Panc1 (cell line): ENCODE measurements at regions not wholly inside any gene's neighbourhood (a gene's known extent, or its start where the extent isn't known, plus 50 kb on each side); places are given as distances from the start of the nearest gene placed in this dataset.

Experiments used
- ATAC-seq: fragments of 200-7000 bp; cut with Tn5 transposase; 2 replicates; pipeline ENCODE4 v1.9.1; 2020; ENCODE audit warnings: mild to moderate bottlenecking, moderate library complexity
- BruUV-seq: library from RNA; stranded (reverse); fragments of 400-500 nt; replicated peaks from 2 replicates; lab custom pipeline; 2021; lab: Mats Ljungman, UMichigan
- CTCF ChIA-PET: fragments of 300-600 bp; sonication (Branson Sonifier 250); formaldehyde crosslinking; loops from one replicate; lab custom pipeline; 2022; ENCODE audit warnings: antibody characterized with exemption; lab: Charles Lee
- POLR2A ChIA-PET: fragments of 300-600 bp; sonication (Branson Sonifier 250); formaldehyde crosslinking; loops from one replicate; lab custom pipeline; 2022; ENCODE audit warnings: antibody characterized with exemption; lab: Charles Lee
- DNase-seq: peaks from one replicate; pipeline ENCODE4 v3.0.0-alpha.2; 2010; ENCODE audit warnings: low read depth, low spot score
- H3K27ac ChIP-seq: 2 replicates; pipeline ENCODE4 v1.5.1; 2011; ENCODE audit warnings: mild to moderate bottlenecking, low read length, inconsistent platforms
- H3K27me3 ChIP-seq: fragments of 200-500 bp; sonication (Bioruptor generic); 2 replicates; pipeline ENCODE4 v1.6.0; 2014; ENCODE audit warnings: low read length, inconsistent platforms; ENCODE audit not compliant: control insufficient read depth, insufficient read depth
- H3K36me3 ChIP-seq: fragments of 200-500 bp; sonication (Bioruptor generic); 2 replicates; pipeline ENCODE4 v1.5.1; 2014; ENCODE audit warnings: inconsistent platforms, mild to moderate bottlenecking, low read length, moderate library complexity; ENCODE audit not compliant: control insufficient read depth, insufficient read depth
- H3K4me1 ChIP-seq: 2 replicates; pipeline ENCODE4 v1.5.1; 2011; ENCODE audit warnings: inconsistent platforms, mild to moderate bottlenecking, low read length, moderate library complexity; ENCODE audit not compliant: control insufficient read depth, insufficient read depth
- H3K4me3 ChIP-seq, 2 experiments: 2 replicates each; pipeline ENCODE4 v1.5.1; 2011 to 2012; ENCODE audit warnings: low read depth in 2 of 2, low read length in 2 of 2, mild to moderate bottlenecking in 2 of 2, inconsistent platforms in 1 of 2, moderate library complexity in 1 of 2
- H3K9me3 ChIP-seq: fragments of 200-500 bp; sonication (Bioruptor generic); 2 replicates; pipeline ENCODE4 v1.5.1; 2014; ENCODE audit warnings: low read depth, mild to moderate bottlenecking, inconsistent platforms, low read length, moderate library complexity; ENCODE audit not compliant: control insufficient read depth, insufficient read depth
- CTCF ChIP-seq: fragments of 450-650 bp; IDR thresholded peaks from 2 replicates; pipeline ENCODE4 v1.5.1; 2017; ENCODE audit warnings: mild to moderate bottlenecking
- POLR2AphosphoS5 ChIP-seq: IDR thresholded peaks from 2 replicates; pipeline ENCODE4 v1.6.1; 2012; ENCODE audit warnings: mild to moderate bottlenecking, low read depth, low read length, moderate library complexity
- SIN3A ChIP-seq: IDR thresholded peaks from 2 replicates; pipeline ENCODE4 v1.6.1; 2012; ENCODE audit warnings: low read depth, mild to moderate bottlenecking, low read length, moderate library complexity, borderline replicate concordance; ENCODE audit not compliant: insufficient read depth
- TCF7L2 ChIP-seq: IDR thresholded peaks from 2 replicates; pipeline ENCODE4 v1.6.1; 2011; ENCODE audit warnings: mild to moderate bottlenecking, low read depth, low read length, inconsistent platforms
- in situ Hi-C: cut with HindIII; loops from 2 replicates; pipeline ENCODE4 v1.10.0; 2016; ENCODE audit warnings: low sequenced_read_pairs, low pct_unique_long_range_greater_than_20kb
- intact Hi-C: fragments of 100-400 bp; cut with micrococcal nuclease; formaldehyde crosslinking; loops from one replicate; pipeline ENCODE4 v1.10.0; 2022; ENCODE audit not compliant: unreplicated experiment
- TF ChIP-seq, protein P1 (sequence below), 2 experiments: IDR thresholded peaks; 2 replicates each; pipeline ENCODE4 v1.6.1; 2011 to 2012; ENCODE audit warnings: low read depth in 2 of 2, control low read depth in 1 of 2, low read length in 1 of 2, mild to moderate bottlenecking in 1 of 2, moderate library complexity in 1 of 2; ENCODE audit not compliant: insufficient read depth in 1 of 2

- no peaks in the 10 kb centered on the region for H3K36me3 ChIP-seq
- ChIA-PET POLR2A (no interaction called here), CTCF (no interaction called here)
- in situ Hi-C loops: no loop called here
- H3K4me3 ChIP-seq: no peak overlapping the region
- intact Hi-C loops: no loop called here
- H3K27ac ChIP-seq: no peak overlapping the region
- peaks cover 3% of the 10 kb centered on the region; the same call in 1 of the 2 replicates for H3K27me3 ChIP-seq
- H3K9me3 ChIP-seq: no peaks in the 10 kb centered on the region
- DNase-seq (no peak), ATAC-seq (no peak)
- no peak for TF ChIP-seq TCF7L2
- no peak for TF ChIP-seq CTCF
- no peak for TF ChIP-seq SIN3A
- TF ChIP-seq, protein P1, sequence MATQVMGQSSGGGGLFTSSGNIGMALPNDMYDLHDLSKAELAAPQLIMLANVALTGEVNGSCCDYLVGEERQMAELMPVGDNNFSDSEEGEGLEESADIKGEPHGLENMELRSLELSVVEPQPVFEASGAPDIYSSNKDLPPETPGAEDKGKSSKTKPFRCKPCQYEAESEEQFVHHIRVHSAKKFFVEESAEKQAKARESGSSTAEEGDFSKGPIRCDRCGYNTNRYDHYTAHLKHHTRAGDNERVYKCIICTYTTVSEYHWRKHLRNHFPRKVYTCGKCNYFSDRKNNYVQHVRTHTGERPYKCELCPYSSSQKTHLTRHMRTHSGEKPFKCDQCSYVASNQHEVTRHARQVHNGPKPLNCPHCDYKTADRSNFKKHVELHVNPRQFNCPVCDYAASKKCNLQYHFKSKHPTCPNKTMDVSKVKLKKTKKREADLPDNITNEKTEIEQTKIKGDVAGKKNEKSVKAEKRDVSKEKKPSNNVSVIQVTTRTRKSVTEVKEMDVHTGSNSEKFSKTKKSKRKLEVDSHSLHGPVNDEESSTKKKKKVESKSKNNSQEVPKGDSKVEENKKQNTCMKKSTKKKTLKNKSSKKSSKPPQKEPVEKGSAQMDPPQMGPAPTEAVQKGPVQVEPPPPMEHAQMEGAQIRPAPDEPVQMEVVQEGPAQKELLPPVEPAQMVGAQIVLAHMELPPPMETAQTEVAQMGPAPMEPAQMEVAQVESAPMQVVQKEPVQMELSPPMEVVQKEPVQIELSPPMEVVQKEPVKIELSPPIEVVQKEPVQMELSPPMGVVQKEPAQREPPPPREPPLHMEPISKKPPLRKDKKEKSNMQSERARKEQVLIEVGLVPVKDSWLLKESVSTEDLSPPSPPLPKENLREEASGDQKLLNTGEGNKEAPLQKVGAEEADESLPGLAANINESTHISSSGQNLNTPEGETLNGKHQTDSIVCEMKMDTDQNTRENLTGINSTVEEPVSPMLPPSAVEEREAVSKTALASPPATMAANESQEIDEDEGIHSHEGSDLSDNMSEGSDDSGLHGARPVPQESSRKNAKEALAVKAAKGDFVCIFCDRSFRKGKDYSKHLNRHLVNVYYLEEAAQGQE (IDR thresholded peaks at IDR 0.05; ENCODE audit: insufficient read depth in 1 of 2, low read depth in 2 of 2, low read length in 1 of 2): no peak
- TF ChIP-seq POLR2AphosphoS5: no peak
- no peaks in the 10 kb centered on the region for H3K4me1 ChIP-seq
- BruUV-seq: no TSS peak
Observed at GRCh38 chr18:76046221-76046620, 448.8 kb downstream of the ZNF516 start.

DNA sequence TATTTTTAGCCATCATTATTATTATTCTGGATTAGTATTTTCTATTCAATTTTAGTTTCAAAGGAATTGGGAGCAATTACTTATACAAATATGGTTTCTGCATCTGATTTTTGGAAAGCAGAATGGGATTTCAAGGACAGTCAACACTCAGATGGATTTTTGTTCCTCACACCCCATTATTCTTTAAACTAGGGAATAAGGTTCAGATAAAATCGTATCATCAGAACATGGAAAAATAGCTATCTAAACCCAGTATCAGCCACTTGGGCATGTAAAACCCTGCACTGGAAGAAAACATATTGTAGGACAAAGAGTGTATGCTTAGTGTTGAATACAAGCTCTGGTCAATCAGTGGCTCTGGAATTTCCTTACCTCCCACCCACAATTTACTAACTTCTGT, 452.5 kb downstream of the ZNF516 start:
- no peaks in the 10 kb centered on the region for H3K4me1 ChIP-seq
- no TSS peak for BruUV-seq
- H3K9me3 ChIP-seq: no peaks in the 10 kb centered on the region
- no peak overlapping the region for H3K27ac ChIP-seq
- no peaks in the 10 kb centered on the region for H3K27me3 ChIP-seq
- no peaks in the 10 kb centered on the region for H3K36me3 ChIP-seq
- ChIA-PET POLR2A (no interaction called here), CTCF (no interaction called here)
- DNase-seq: no peak
- no peak for ATAC-seq
- TF ChIP-seq CTCF: no peak
- TF ChIP-seq POLR2AphosphoS5: no peak
- TF ChIP-seq TCF7L2: no peak
- TF ChIP-seq SIN3A: no peak
- TF ChIP-seq, protein P1 (IDR thresholded peaks at IDR 0.05; ENCODE audit: insufficient read depth in 1 of 2, low read depth in 2 of 2, low read length in 1 of 2): no peak
- intact Hi-C loops (no loop called here), in situ Hi-C loops (no loop called here)
- no peak overlapping the region for H3K4me3 ChIP-seq
